HepG2 (cell line): ENCODE measurements at regions not wholly inside any gene's neighbourhood (a gene's known extent, or its start where the extent isn't known, plus 50 kb on each side); places are given as distances from the start of the nearest gene placed in this dataset.

Source experiments
- ATAC-seq: fragments of 200-7000 bp; cut with Tn5 transposase; 3 replicates; pipeline ENCODE4 v1.9.1; 2020; ENCODE audit warnings: mild to moderate bottlenecking, moderate library complexity
- BruUV-seq: library from RNA; stranded (reverse); fragments of 400-500 nt; replicated peaks from 2 replicates; lab custom pipeline; 2021; lab: Mats Ljungman, UMichigan
- CTCF ChIA-PET: fragments of 300-600 bp; formaldehyde crosslinking; extraction: SDS; loops from one replicate; lab custom pipeline; 2021; ENCODE audit warnings: low total read pairs, inconsistent platforms, low intra/inter-chr PET ratio; lab: Yijun Ruan, JAX
- POLR2A ChIA-PET: fragments of 350-600 bp; sonication (Branson Sonifier 250); formaldehyde crosslinking; loops from one replicate; lab custom pipeline; 2020; ENCODE audit warnings: antibody characterized with exemption, inconsistent platforms; lab: Yijun Ruan, JAX
- DNase-seq: peaks from one replicate; pipeline ENCODE4 v3.0.0-alpha.2; 2015; ENCODE audit warnings: low spot score
- FAIRE-seq: peaks from 3 replicates; lab custom pipeline; 2011; peaks lifted over from hg19 to GRCh38; lab: Jason Lieb, UNC
- H2AFZ ChIP-seq: one replicate; pipeline ENCODE4 v1.6.1; 2011; ENCODE audit warnings: low read length, inconsistent platforms
- H3K27ac ChIP-seq: fragments of 300-600 bp; 3 replicates; pipeline ENCODE4 v1.8.0; 2011; ENCODE audit warnings: mixed run types, mild to moderate bottlenecking, mixed read lengths, low read length, inconsistent platforms; ENCODE audit not compliant: insufficient read depth; ENCODE audit errors: extremely low read length
- H3K27me3 ChIP-seq, 2 experiments: fragments of 200-600 bp in 1 of 2; 2 replicates in 1 of 2; 3 replicates in 1 of 2; pipeline versions ENCODE4 v1.6.0 to v1.8.0; 2011; ENCODE audit warnings: low read length in 2 of 2, mild to moderate bottlenecking in 2 of 2, moderate library complexity in 2 of 2, inconsistent platforms in 1 of 2; ENCODE audit not compliant: insufficient read depth in 2 of 2, control insufficient read depth in 1 of 2
- H3K36me3 ChIP-seq, 2 experiments: fragments of 200-600 bp in 1 of 2; replicated peaks in 1 of 2; 2 replicates in 1 of 2; 3 replicates in 1 of 2; pipeline versions ENCODE4 v1.5.1 to v1.8.0; 2011; ENCODE audit warnings: low read length in 2 of 2, inconsistent platforms in 1 of 2; ENCODE audit not compliant: insufficient read depth in 2 of 2, control insufficient read depth in 1 of 2
- H3K4me1 ChIP-seq: 2 replicates; pipeline ENCODE4 v1.5.1; 2012; ENCODE audit warnings: low read length, inconsistent platforms; ENCODE audit not compliant: insufficient read depth
- H3K4me2 ChIP-seq: 2 replicates; pipeline ENCODE4 v1.6.0; 2011; ENCODE audit warnings: low read depth, low read length, inconsistent platforms
- H3K4me3 ChIP-seq, 3 experiments: fragments of 200-600 bp in 1 of 3; sonication (generic), shearing (Covaris generic) in 1 of 3; replicated peaks in 1 of 3; 2 replicates each; pipeline ENCODE4 v1.5.1; 2011 to 2016; ENCODE audit warnings: low read length in 3 of 3, inconsistent platforms in 2 of 3, low read depth in 2 of 3, mild to moderate bottlenecking in 2 of 3, control low read depth in 1 of 3, mixed read lengths in 1 of 3; ENCODE audit not compliant: insufficient read depth in 1 of 3
- H3K79me2 ChIP-seq: one replicate; pipeline ENCODE4 v1.6.1; 2011; ENCODE audit warnings: low read length, inconsistent platforms; ENCODE audit not compliant: insufficient read depth
- H3K9ac ChIP-seq: 2 replicates; pipeline ENCODE4 v1.6.0; 2011; ENCODE audit warnings: mild to moderate bottlenecking, low read depth, low read length, inconsistent platforms; ENCODE audit not compliant: insufficient read depth
- H3K9me3 ChIP-seq: 2 replicates; pipeline ENCODE4 v1.5.1; 2012; ENCODE audit warnings: mild to moderate bottlenecking, low read length
- H4K20me1 ChIP-seq: 2 replicates; pipeline ENCODE4 v1.6.0; 2011; ENCODE audit warnings: inconsistent platforms, mild to moderate bottlenecking, low read length, moderate library complexity; ENCODE audit not compliant: insufficient read depth
- SP4 ChIP-seq: sonication (generic); formaldehyde crosslinking; IDR thresholded peaks from 2 replicates; pipeline ENCODE4 v1.8.1; 2023; ENCODE audit warnings: mild to moderate bottlenecking, missing genetic modification reagents
- SSRP1 ChIP-seq: IDR thresholded peaks from 2 replicates; pipeline ENCODE4 v1.6.1; 2016; ENCODE audit warnings: control low read depth
- TSC22D2 ChIP-seq: sonication (generic); formaldehyde crosslinking; IDR thresholded peaks from 2 replicates; pipeline ENCODE4 v1.5.1; 2020; ENCODE audit warnings: missing genetic modification reagents, mild to moderate bottlenecking, borderline replicate concordance
- ZMAT3 ChIP-seq: sonication (generic); formaldehyde crosslinking; conservative IDR thresholded peaks from 2 replicates; pipeline ENCODE4 v1.7.0; 2021; ENCODE audit warnings: missing genetic modification reagents
- ZNF589 ChIP-seq: sonication (generic); formaldehyde crosslinking; conservative IDR thresholded peaks from 2 replicates; pipeline ENCODE4 v1.8.0; 2022; ENCODE audit warnings: mild to moderate bottlenecking, moderate library complexity, missing genetic modification reagents
- WGBS: methylation state at CpG from one replicate; pipeline ENCODE4 v1.1.6; 2017; ENCODE audit warnings: low lambda C conversion rate; 5-methylcytosine and 5-hydroxymethylcytosine counted together
- in situ Hi-C: cut with HindIII; loops from 2 replicates; pipeline ENCODE4 v1.10.0; 2017; ENCODE audit warnings: low pct_unique_long_range_greater_than_20kb; ENCODE audit not compliant: extremely low pct_ligation_motif_present
- intact Hi-C: fragments of 100-400 bp; cut with micrococcal nuclease; formaldehyde crosslinking; loops from one replicate; pipeline ENCODE4 v1.10.0; 2022; ENCODE audit not compliant: unreplicated experiment
- TF ChIP-seq, protein P1 (sequence below): sonication (generic); formaldehyde crosslinking; conservative IDR thresholded peaks from 2 replicates; pipeline ENCODE4 v1.8.0; 2022; ENCODE audit warnings: mild to moderate bottlenecking, moderate library complexity, missing genetic modification reagents
- TF ChIP-seq, protein P2 (sequence below): IDR thresholded peaks from 2 replicates; pipeline ENCODE4 v1.6.1; 2016

DNA sequence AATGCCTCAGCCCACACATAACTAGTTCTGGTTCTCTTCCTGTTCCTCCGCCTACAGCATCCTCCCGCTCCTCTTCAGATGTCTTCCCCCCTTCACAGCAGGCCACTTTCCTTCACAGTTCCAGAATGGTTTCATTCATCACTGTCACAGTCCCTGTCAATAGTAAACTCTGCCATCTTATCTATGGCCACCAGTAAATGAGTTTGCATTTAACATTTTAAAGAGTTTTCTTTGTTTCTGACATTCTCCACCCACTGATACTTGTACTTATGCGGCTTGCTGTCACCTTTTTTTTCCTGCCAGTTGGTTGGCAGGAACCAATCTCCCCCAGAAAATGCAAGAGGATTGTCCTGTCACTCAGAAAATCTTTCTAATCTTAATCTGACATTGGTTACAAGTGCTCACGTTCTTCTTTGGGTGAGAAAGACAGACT, 114.1 kb downstream of the GLUD2 start (continued):
- TF ChIP-seq, protein P1, sequence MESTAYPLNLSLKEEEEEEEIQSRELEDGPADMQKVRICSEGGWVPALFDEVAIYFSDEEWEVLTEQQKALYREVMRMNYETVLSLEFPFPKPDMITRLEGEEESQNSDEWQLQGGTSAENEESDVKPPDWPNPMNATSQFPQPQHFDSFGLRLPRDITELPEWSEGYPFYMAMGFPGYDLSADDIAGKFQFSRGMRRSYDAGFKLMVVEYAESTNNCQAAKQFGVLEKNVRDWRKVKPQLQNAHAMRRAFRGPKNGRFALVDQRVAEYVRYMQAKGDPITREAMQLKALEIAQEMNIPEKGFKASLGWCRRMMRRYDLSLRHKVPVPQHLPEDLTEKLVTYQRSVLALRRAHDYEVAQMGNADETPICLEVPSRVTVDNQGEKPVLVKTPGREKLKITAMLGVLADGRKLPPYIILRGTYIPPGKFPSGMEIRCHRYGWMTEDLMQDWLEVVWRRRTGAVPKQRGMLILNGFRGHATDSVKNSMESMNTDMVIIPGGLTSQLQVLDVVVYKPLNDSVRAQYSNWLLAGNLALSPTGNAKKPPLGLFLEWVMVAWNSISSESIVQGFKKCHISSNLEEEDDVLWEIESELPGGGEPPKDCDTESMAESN (CRISPR knock-in tag) = no peak
- TF ChIP-seq ZMAT3 (CRISPR knock-in tag) (no peak), ZNF589 (CRISPR knock-in tag) (no peak)
- TF ChIP-seq, protein P2, sequence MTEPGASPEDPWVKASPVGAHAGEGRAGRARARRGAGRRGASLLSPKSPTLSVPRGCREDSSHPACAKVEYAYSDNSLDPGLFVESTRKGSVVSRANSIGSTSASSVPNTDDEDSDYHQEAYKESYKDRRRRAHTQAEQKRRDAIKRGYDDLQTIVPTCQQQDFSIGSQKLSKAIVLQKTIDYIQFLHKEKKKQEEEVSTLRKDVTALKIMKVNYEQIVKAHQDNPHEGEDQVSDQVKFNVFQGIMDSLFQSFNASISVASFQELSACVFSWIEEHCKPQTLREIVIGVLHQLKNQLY (CRISPR knock-in tag) = no peak

DNA sequence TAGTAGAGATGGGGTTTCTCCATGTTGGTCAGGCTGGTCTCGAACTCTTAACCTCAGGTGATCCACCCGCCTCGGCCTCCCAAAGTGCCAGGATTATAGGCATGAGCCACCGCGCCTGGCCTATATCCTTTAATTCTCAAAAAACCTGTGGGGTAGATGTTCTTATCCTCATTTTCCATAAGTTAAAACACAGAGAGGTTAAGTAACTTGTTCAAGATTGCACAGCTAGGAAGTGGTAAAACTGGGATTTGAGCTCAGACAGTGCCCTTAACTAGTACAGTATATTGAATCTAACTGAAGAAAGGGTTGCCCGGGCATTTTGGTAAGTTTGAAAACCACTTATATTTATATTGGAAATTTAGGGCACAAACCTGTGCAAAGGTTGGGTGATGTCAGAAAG, 116.0 kb downstream of the GLUD2 start:
- no peaks in the 10 kb centered on the region for H3K36me3 ChIP-seq
- H3K9me3 ChIP-seq = no peaks in the 10 kb centered on the region
- no peak for ATAC-seq
- no peaks in the 10 kb centered on the region for H4K20me1 ChIP-seq
- in situ Hi-C loops (no loop called here), intact Hi-C loops (no loop called here)
- no peaks in the 10 kb centered on the region for H3K27me3 ChIP-seq
- ChIA-PET CTCF (no interaction called here), POLR2A (no interaction called here)
- H3K4me2 ChIP-seq = no peak overlapping the region
- H2AFZ ChIP-seq = no peak overlapping the region
- no peak for FAIRE-seq
- no peaks in the 10 kb centered on the region for H3K4me1 ChIP-seq
- WGBS = 100% methylated on average over 3 of the region's 6 CpGs
- H3K9ac ChIP-seq = no peak overlapping the region
- no peaks in the 10 kb centered on the region for H3K79me2 ChIP-seq
- no peak for DNase-seq
- no TSS peak for BruUV-seq
- no peak overlapping the region for H3K27ac ChIP-seq
- no peak overlapping the region for H3K4me3 ChIP-seq
- TF ChIP-seq SSRP1 (CRISPR knock-in tag) (no peak), TSC22D2 (CRISPR knock-in tag) (no peak), SP4 (CRISPR knock-in tag) (no peak)
